ENCODE measurements at regions not wholly inside any gene's neighbourhood (a gene's known extent, or its start where the extent isn't known, plus 50 kb on each side); places are given as distances from the start of the nearest gene placed in this dataset.

GRCh38 chr6:44615621-44616020 lies 228.1 kb downstream of the CDC5L start:
- TF ChIP-seq CTCF (conservative IDR thresholded peaks at IDR 0.05; ENCODE audit: low read length) (no peak), EZH2phosphoT487 (IDR thresholded peaks at IDR 0.05; ENCODE audit: borderline replicate concordance) (no peak)
- Histone ChIP-seq H3K4me3 (ENCODE audit: low read length, poor library complexity, severe bottlenecking) (no peak overlapping the region), H3K4me1 (ENCODE audit: insufficient read depth, low read length, poor library complexity, severe bottlenecking) (no peaks in the 10 kb centered on the region), H3K4me2 (ENCODE audit: low read depth, low read length, poor library complexity, severe bottlenecking) (no peak overlapping the region), H3F3A (ENCODE audit: low read depth) (no peaks in the 10 kb centered on the region), H3K9me3 (ENCODE audit: insufficient read depth, low read depth, low read length) (no peaks in the 10 kb centered on the region), H3K9ac (ENCODE audit: low read depth, low read length, poor library complexity, severe bottlenecking) (no peak overlapping the region), H2AFZ (ENCODE audit: low read length) (peak overlapping the region; percentile 24; the same call in 1 of the 2 replicates), H4K20me1 (ENCODE audit: insufficient read depth, low read length, poor library complexity, severe bottlenecking) (no peaks in the 10 kb centered on the region), H3K9me2 (replicated peaks; ENCODE audit: low read depth, low read length) (no peaks in the 10 kb centered on the region), H3K79me2 (ENCODE audit: insufficient read depth, low read length) (no peaks in the 10 kb centered on the region), H3K27me3 (ENCODE audit: insufficient read depth, low read length, poor library complexity, severe bottlenecking) (no peaks in the 10 kb centered on the region), H3K36me3 (ENCODE audit: insufficient read depth, low read length) (no peaks in the 10 kb centered on the region)

- Histone ChIP-seq H3K4me1 (ENCODE audit: insufficient read depth, low read length, poor library complexity, severe bottlenecking) (no peaks in the 10 kb centered on the region), H3K79me2 (ENCODE audit: insufficient read depth, low read length) (no peaks in the 10 kb centered on the region), H3F3A (ENCODE audit: low read depth) (no peaks in the 10 kb centered on the region), H3K9me3 (ENCODE audit: insufficient read depth, low read depth, low read length) (no peaks in the 10 kb centered on the region), H3K27me3 (ENCODE audit: insufficient read depth, low read length, poor library complexity, severe bottlenecking) (no peaks in the 10 kb centered on the region), H3K4me3 (ENCODE audit: low read length, poor library complexity, severe bottlenecking) (no peak overlapping the region), H2AFZ (ENCODE audit: low read length) (no peak overlapping the region), H3K9me2 (replicated peaks; ENCODE audit: low read depth, low read length) (no peaks in the 10 kb centered on the region), H3K4me2 (ENCODE audit: low read depth, low read length, poor library complexity, severe bottlenecking) (no peak overlapping the region), H3K9ac (ENCODE audit: low read depth, low read length, poor library complexity, severe bottlenecking) (no peak overlapping the region), H4K20me1 (ENCODE audit: insufficient read depth, low read length, poor library complexity, severe bottlenecking) (no peaks in the 10 kb centered on the region), H3K36me3 (ENCODE audit: insufficient read depth, low read length) (no peaks in the 10 kb centered on the region)
- TF ChIP-seq EZH2phosphoT487 (IDR thresholded peaks at IDR 0.05; ENCODE audit: borderline replicate concordance) (no peak), CTCF (conservative IDR thresholded peaks at IDR 0.05; ENCODE audit: low read length) (no peak)
Measured at GRCh38 chr6:44617416-44617815, 229.9 kb downstream of the CDC5L start.

GRCh38 chr6:44618371-44618770 lies 230.9 kb downstream of the CDC5L start:
- Histone ChIP-seq H2AFZ (ENCODE audit: low read length) (no peak overlapping the region), H4K20me1 (ENCODE audit: insufficient read depth, low read length, poor library complexity, severe bottlenecking) (no peaks in the 10 kb centered on the region)

More at GRCh38 chr6:44618371-44618770, 230.9 kb downstream of the CDC5L start:
- Histone ChIP-seq H3K4me2 (ENCODE audit: low read depth, low read length, poor library complexity, severe bottlenecking) (no peak overlapping the region), H3K4me1 (ENCODE audit: insufficient read depth, low read length, poor library complexity, severe bottlenecking) (no peaks in the 10 kb centered on the region), H3K27me3 (ENCODE audit: insufficient read depth, low read length, poor library complexity, severe bottlenecking) (no peaks in the 10 kb centered on the region), H3K79me2 (ENCODE audit: insufficient read depth, low read length) (no peaks in the 10 kb centered on the region), H3K36me3 (ENCODE audit: insufficient read depth, low read length) (no peaks in the 10 kb centered on the region), H3F3A (ENCODE audit: low read depth) (no peaks in the 10 kb centered on the region), H3K9me3 (ENCODE audit: insufficient read depth, low read depth, low read length) (no peaks in the 10 kb centered on the region), H3K9ac (ENCODE audit: low read depth, low read length, poor library complexity, severe bottlenecking) (no peak overlapping the region), H3K4me3 (ENCODE audit: low read length, poor library complexity, severe bottlenecking) (no peak overlapping the region), H3K9me2 (replicated peaks; ENCODE audit: low read depth, low read length) (no peaks in the 10 kb centered on the region)
- TF ChIP-seq CTCF (conservative IDR thresholded peaks at IDR 0.05; ENCODE audit: low read length) (no peak), EZH2phosphoT487 (IDR thresholded peaks at IDR 0.05; ENCODE audit: borderline replicate concordance) (no peak)

Data from Loucy (cell line).